Mesendoderm (in vitro differentiated cells): ENCODE measurements at regions not wholly inside any gene's neighbourhood (a gene's known extent, or its start where the extent isn't known, plus 50 kb on each side); places are given as distances from the start of the nearest gene placed in this dataset.

Source experiments
- DNase-seq: peaks from one replicate; pipeline ENCODE4 v3.0.0; 2013
- H2AK5ac ChIP-seq: 2 replicates; pipeline ENCODE4 v1.6.1; 2013; ENCODE audit warnings: low read length, inconsistent platforms
- H2BK120ac ChIP-seq: 2 replicates; pipeline ENCODE4 v1.6.1; 2013; ENCODE audit warnings: low read depth, mild to moderate bottlenecking, low read length, moderate library complexity, mixed read lengths
- H2BK15ac ChIP-seq: replicated peaks from 2 replicates; pipeline ENCODE4 v1.6.1; 2013; ENCODE audit warnings: low read depth, mild to moderate bottlenecking, moderate library complexity
- H2BK5ac ChIP-seq: 2 replicates; pipeline ENCODE4 v1.6.1; 2013; ENCODE audit warnings: low read length, inconsistent platforms
- H3K18ac ChIP-seq: 2 replicates; pipeline ENCODE4 v1.6.1; 2013; ENCODE audit warnings: mild to moderate bottlenecking, low read length, mixed read lengths
- H3K23ac ChIP-seq: one replicate; pipeline ENCODE4 v1.6.1; 2013; ENCODE audit warnings: low read length
- H3K27ac ChIP-seq: 2 replicates; pipeline ENCODE4 v1.5.1; 2013; ENCODE audit warnings: low read depth, mild to moderate bottlenecking, inconsistent platforms, low read length, moderate library complexity
- H3K27me3 ChIP-seq: 2 replicates; pipeline ENCODE4 v1.6.1; 2013; ENCODE audit warnings: low read length, control low read depth, mild to moderate bottlenecking, inconsistent platforms; ENCODE audit not compliant: insufficient read depth, poor library complexity
- H3K36me3 ChIP-seq: 2 replicates; pipeline ENCODE4 v1.6.1; 2013; ENCODE audit warnings: low read length, inconsistent platforms; ENCODE audit not compliant: control insufficient read depth, insufficient read depth
- H3K4ac ChIP-seq: one replicate; pipeline ENCODE4 v1.6.1; 2013; ENCODE audit warnings: low read depth, mild to moderate bottlenecking, low read length, moderate library complexity
- H3K4me1 ChIP-seq: 2 replicates; pipeline ENCODE4 v1.6.1; 2013; ENCODE audit warnings: low read depth, low read length, inconsistent platforms; ENCODE audit not compliant: control insufficient read depth
- H3K4me2 ChIP-seq: 2 replicates; pipeline ENCODE4 v1.6.1; 2013; ENCODE audit warnings: low read length
- H3K4me3 ChIP-seq: 2 replicates; pipeline ENCODE4 v1.5.1; 2013; ENCODE audit warnings: mild to moderate bottlenecking, low read length
- H3K56ac ChIP-seq: one replicate; pipeline ENCODE4 v1.6.1; 2013; ENCODE audit warnings: low read length
- H3K79me1 ChIP-seq: 2 replicates; pipeline ENCODE4 v1.6.1; 2013; ENCODE audit warnings: low read length, inconsistent platforms
- H3K79me2 ChIP-seq: 2 replicates; pipeline ENCODE4 v1.6.1; 2013; ENCODE audit warnings: mild to moderate bottlenecking, low read length; ENCODE audit not compliant: control insufficient read depth, insufficient read depth
- H3K9ac ChIP-seq: 2 replicates; pipeline ENCODE4 v1.6.1; 2013; ENCODE audit warnings: low read length, inconsistent platforms
- H4K5ac ChIP-seq: one replicate; pipeline ENCODE4 v1.6.1; 2013; ENCODE audit warnings: low read length
- H4K8ac ChIP-seq: one replicate; pipeline ENCODE4 v1.6.1; 2013; ENCODE audit warnings: low read depth, mild to moderate bottlenecking, control low read depth, low read length, moderate library complexity
- WGBS: extraction: QIAGEN DNeasy Blood & Tissue Kit; methylation state at CpG from one replicate; pipeline ENCODE4 v1.1.7; 2013; ENCODE audit warnings: low lambda C conversion rate, missing lambda C conversion rate; ENCODE audit not compliant: insufficient coverage; ENCODE audit errors: extremely low coverage; 5-methylcytosine and 5-hydroxymethylcytosine counted together

DNA sequence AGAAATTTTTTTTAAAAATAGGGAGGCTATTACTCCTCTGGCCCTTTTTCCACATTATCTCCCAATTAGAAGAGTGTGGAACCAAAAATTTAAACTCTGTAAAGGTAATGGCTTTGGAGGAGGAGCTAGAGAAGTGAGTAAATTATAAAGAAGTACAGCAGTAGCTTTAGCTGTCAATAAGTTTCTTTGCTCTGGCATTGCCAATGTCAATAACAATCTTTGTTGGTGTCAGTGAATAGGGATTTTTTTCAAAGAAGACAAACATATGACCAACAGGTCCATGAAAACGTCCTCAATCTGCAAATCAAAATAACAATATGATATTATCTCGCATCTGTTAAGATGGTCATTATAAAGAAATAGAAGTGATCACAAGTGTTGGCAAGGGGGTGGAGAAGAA lies 227.1 kb upstream of the MBL2 start:
- no peak overlapping the region for H2BK15ac ChIP-seq
- H3K4me2 ChIP-seq = no peak overlapping the region
- no peaks in the 10 kb centered on the region for H3K79me1 ChIP-seq
- no peak overlapping the region for H4K8ac ChIP-seq
- H3K36me3 ChIP-seq = no peaks in the 10 kb centered on the region
- no peak overlapping the region for H2BK5ac ChIP-seq
- no peak overlapping the region for H2AK5ac ChIP-seq
- no peak overlapping the region for H3K4me3 ChIP-seq
- no peaks in the 10 kb centered on the region for H3K79me2 ChIP-seq
- H3K56ac ChIP-seq = no peak overlapping the region
- no peak overlapping the region for H3K9ac ChIP-seq
- no peaks in the 10 kb centered on the region for H3K27me3 ChIP-seq
- no peak overlapping the region for H3K18ac ChIP-seq
- H4K5ac ChIP-seq = no peak overlapping the region
- no peak for DNase-seq
- no peak overlapping the region for H3K4ac ChIP-seq
- no peak overlapping the region for H3K27ac ChIP-seq
- H3K4me1 ChIP-seq = no peaks in the 10 kb centered on the region
- H2BK120ac ChIP-seq = no peak overlapping the region
- H3K23ac ChIP-seq = no peak overlapping the region
- WGBS = no CpG with 5 or more reads among the region's 2 CpGs

DNA sequence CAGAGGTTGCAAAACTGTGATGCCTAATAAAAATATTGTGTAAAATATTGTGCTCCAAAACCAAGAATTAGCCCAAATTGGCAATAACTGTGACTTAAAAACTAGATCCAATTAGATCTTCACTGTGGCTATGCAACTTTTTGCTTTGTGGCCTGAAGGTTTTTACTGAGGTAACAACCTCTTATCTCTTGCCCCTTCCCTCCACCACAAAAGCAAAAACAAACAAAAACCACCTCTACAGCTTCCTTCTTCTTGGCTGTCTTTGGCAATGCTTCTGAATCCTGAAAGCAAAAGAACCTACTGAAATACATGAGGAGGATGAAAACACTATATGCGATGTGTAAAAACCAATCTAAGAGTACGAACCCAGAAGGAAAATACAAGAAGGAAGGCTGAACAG lies 226.7 kb upstream of the MBL2 start:
- Histone ChIP-seq H3K23ac (no peak overlapping the region), H3K79me2 (no peaks in the 10 kb centered on the region), H3K79me1 (no peaks in the 10 kb centered on the region), H2AK5ac (no peak overlapping the region), H3K4me2 (no peak overlapping the region), H2BK120ac (no peak overlapping the region), H4K5ac (no peak overlapping the region), H4K8ac (no peak overlapping the region), H3K4ac (no peak overlapping the region), H3K27me3 (no peaks in the 10 kb centered on the region), H2BK15ac (no peak overlapping the region), H3K56ac (no peak overlapping the region), H3K9ac (no peak overlapping the region), H3K18ac (no peak overlapping the region), H3K27ac (no peak overlapping the region), H2BK5ac (no peak overlapping the region), H3K36me3 (no peaks in the 10 kb centered on the region), H3K4me3 (no peak overlapping the region), H3K4me1 (no peaks in the 10 kb centered on the region)
- peak; percentile 36 for DNase-seq
- no CpG with 5 or more reads among the region's 2 CpGs for WGBS

DNA sequence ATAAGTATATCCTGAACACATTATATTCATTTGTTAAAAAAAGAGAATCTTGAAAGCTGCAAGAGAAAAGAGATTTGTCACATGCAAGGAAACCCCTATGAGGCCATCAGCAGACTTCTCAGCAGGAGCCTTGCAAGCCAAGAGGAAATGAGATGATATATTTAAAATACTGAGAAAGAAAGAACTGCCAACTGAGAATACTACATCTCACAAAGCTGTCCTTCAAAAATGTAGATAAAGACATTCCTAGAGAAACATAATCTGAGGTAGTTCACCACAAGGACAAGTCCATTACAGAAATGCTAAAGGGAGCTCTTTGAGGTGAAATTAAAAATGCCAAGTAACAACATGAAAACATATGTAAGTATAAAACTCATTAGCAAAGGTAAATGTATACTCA lies 224.4 kb upstream of the MBL2 start:
- H4K5ac ChIP-seq = no peak overlapping the region
- no peak overlapping the region for H3K4me3 ChIP-seq
- no peaks in the 10 kb centered on the region for H3K79me1 ChIP-seq
- H2BK120ac ChIP-seq = no peak overlapping the region
- no peak overlapping the region for H3K23ac ChIP-seq
- no peak overlapping the region for H3K4ac ChIP-seq
- H3K4me1 ChIP-seq = no peaks in the 10 kb centered on the region
- no peaks in the 10 kb centered on the region for H3K27me3 ChIP-seq
- no peak overlapping the region for H3K18ac ChIP-seq
- H3K4me2 ChIP-seq = no peak overlapping the region
- H3K56ac ChIP-seq = no peak overlapping the region
- no peak overlapping the region for H4K8ac ChIP-seq
- no peak overlapping the region for H3K9ac ChIP-seq
- H3K79me2 ChIP-seq = no peaks in the 10 kb centered on the region
- no peak overlapping the region for H3K27ac ChIP-seq
- H3K36me3 ChIP-seq = no peaks in the 10 kb centered on the region
- no peak for DNase-seq
- no peak overlapping the region for H2BK5ac ChIP-seq
- no peak overlapping the region for H2AK5ac ChIP-seq
- H2BK15ac ChIP-seq = no peak overlapping the region

DNA sequence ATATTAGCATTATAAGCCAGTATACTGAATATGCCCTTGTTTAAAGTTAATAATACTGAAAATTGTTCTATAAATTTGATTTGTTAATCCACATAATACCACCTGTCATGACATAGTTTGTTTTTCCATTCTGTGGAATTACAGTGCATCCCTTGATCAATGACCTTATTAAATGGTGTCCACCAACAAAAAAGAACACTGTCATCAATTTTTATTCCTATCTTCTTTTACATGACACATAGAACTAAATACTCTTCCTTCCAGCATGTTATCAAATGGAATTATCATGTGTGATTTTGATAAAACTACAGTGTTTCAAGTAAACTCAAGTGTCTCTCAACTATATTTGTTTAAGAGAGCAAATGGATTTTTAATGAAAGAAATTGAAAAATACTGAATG lies 221.8 kb upstream of the MBL2 start:
- Histone ChIP-seq H2BK15ac (no peak overlapping the region), H3K4me3 (no peak overlapping the region), H3K56ac (no peak overlapping the region), H4K8ac (no peak overlapping the region), H3K27me3 (no peaks in the 10 kb centered on the region), H3K27ac (no peak overlapping the region), H2AK5ac (no peak overlapping the region), H4K5ac (no peak overlapping the region), H3K4ac (no peak overlapping the region), H3K23ac (no peak overlapping the region), H2BK5ac (no peak overlapping the region), H3K79me2 (no peaks in the 10 kb centered on the region), H3K4me2 (no peak overlapping the region), H3K4me1 (no peaks in the 10 kb centered on the region), H2BK120ac (no peak overlapping the region), H3K36me3 (no peaks in the 10 kb centered on the region), H3K9ac (no peak overlapping the region), H3K79me1 (no peaks in the 10 kb centered on the region), H3K18ac (no peak overlapping the region)
- DNase-seq = no peak

DNA sequence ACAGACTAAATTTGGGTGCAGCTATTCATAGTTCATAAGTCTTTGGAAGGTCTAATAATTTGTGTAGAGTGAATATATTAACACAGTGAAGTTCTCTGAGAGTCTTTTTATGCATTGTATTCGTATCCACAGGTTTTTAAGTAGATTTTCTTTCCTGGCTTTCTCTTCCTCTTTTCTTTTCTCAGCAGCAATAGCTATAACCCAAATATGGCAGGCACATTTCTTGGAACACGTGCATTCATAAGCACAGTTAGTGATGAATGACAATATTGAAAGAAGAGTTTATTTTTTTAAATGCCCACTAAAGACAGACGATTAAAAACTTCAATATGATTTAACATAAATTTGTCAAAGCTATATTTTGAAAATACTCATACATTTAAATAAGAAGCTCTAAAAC lies 220.5 kb upstream of the MBL2 start:
- Histone ChIP-seq H2AK5ac (no peak overlapping the region), H2BK15ac (no peak overlapping the region)

DNA sequence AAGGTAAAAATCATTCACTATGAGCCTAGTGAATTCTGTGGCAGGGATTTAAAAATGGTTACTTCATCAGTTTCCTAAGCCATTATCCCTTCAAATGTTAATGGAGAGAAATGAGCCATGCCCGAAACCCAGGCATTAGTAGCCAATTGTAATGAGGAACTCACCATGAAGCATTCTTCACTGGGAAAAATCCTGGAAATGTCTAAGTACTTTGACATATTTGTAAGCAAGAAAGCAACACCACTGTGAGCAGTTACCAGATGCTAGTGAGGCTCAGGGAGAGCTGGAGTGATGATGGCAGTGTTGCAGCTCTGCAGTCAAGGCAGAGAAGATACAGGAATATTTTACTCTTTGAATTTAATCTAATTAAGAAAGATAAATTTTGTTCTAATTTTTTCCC lies 220.0 kb upstream of the MBL2 start:
- no peaks in the 10 kb centered on the region for H3K27me3 ChIP-seq
- no peak overlapping the region for H3K56ac ChIP-seq
- no peaks in the 10 kb centered on the region for H3K36me3 ChIP-seq
- H3K4ac ChIP-seq = no peak overlapping the region
- no peak overlapping the region for H2BK15ac ChIP-seq
- H2AK5ac ChIP-seq = no peak overlapping the region
- no peaks in the 10 kb centered on the region for H3K79me2 ChIP-seq
- no peak for DNase-seq
- no peak overlapping the region for H4K8ac ChIP-seq
- H3K18ac ChIP-seq = no peak overlapping the region
- H3K4me3 ChIP-seq = no peak overlapping the region
- H2BK120ac ChIP-seq = no peak overlapping the region
- WGBS = no CpG with 5 or more reads among the region's 1 CpG
- H3K27ac ChIP-seq = no peak overlapping the region
- H3K79me1 ChIP-seq = no peaks in the 10 kb centered on the region
- no peak overlapping the region for H3K9ac ChIP-seq
- H3K23ac ChIP-seq = no peak overlapping the region
- no peak overlapping the region for H4K5ac ChIP-seq
- no peak overlapping the region for H2BK5ac ChIP-seq
- no peak overlapping the region for H3K4me2 ChIP-seq
- no peaks in the 10 kb centered on the region for H3K4me1 ChIP-seq

More for the DNA sequence above, 220.5 kb upstream of the MBL2 start:
- no peak overlapping the region for H4K8ac ChIP-seq
- H2BK120ac ChIP-seq = no peak overlapping the region
- no peak overlapping the region for H2BK5ac ChIP-seq
- no peak overlapping the region for H3K18ac ChIP-seq
- no peaks in the 10 kb centered on the region for H3K4me1 ChIP-seq
- no peaks in the 10 kb centered on the region for H3K27me3 ChIP-seq
- H3K27ac ChIP-seq = no peak overlapping the region
- no peak overlapping the region for H3K4me2 ChIP-seq
- no peaks in the 10 kb centered on the region for H3K79me2 ChIP-seq
- no peak overlapping the region for H3K4me3 ChIP-seq
- H3K23ac ChIP-seq = no peak overlapping the region
- no peak overlapping the region for H3K4ac ChIP-seq
- DNase-seq = no peak
- no CpG with 5 or more reads among the region's 3 CpGs for whole genome bisulfite sequencing
- no peak overlapping the region for H3K9ac ChIP-seq
- no peaks in the 10 kb centered on the region for H3K79me1 ChIP-seq
- H3K56ac ChIP-seq = no peak overlapping the region
- H4K5ac ChIP-seq = no peak overlapping the region
- no peaks in the 10 kb centered on the region for H3K36me3 ChIP-seq
